Pancreas (tissue), 10 donors: ENCODE measurements at regions not wholly inside any gene's neighbourhood (a gene's known extent, or its start where the extent isn't known, plus 50 kb on each side); places are given as distances from the start of the nearest gene placed in this dataset.

Source experiments
- ATAC-seq, 4 donors: fragments of 200-7000 bp; cut with Tn5 transposase; one replicate each; pipeline versions ENCODE4 v1.8.0 to v1.9.1; 2020; ENCODE audit warnings: mild to moderate bottlenecking in 4 of 4, moderate library complexity in 4 of 4
- DNase-seq, 6 donors: peaks; one replicate each; pipeline ENCODE4 v3.0.0-alpha.2; 2020
- FAIRE-seq: peaks from 2 replicates; lab custom pipeline; 2012; peaks lifted over from hg19 to GRCh38; lab: Jason Lieb, UNC
- H3K27ac ChIP-seq, 4 donors: fragments of 200-600 bp; sonication (generic); 1 replicate in 3 of 4; 2 replicates in 1 of 4; pipeline versions ENCODE4 v1.5.0 to v1.8.0; 2020
- H3K27me3 ChIP-seq, 4 donors: fragments of 200-600 bp; one replicate each; pipeline ENCODE4 v1.8.0; 2021
- H3K36me3 ChIP-seq, 3 donors: fragments of 200-600 bp; sonication (generic) in 1 of 3; one replicate each; pipeline versions ENCODE4 v1.5.0 to v1.8.0; 2020 to 2021
- H3K4me1 ChIP-seq, 3 donors: fragments of 200-600 bp; one replicate each; pipeline ENCODE4 v1.8.0; 2021
- H3K4me3 ChIP-seq, 4 donors: fragments of 200-600 bp; sonication (generic) in 2 of 4; one replicate each; pipeline versions ENCODE4 v1.5.0 to v1.8.0; 2020 to 2021
- H3K9me3 ChIP-seq, 4 donors: fragments of 200-600 bp; one replicate each; pipeline ENCODE4 v1.8.0; 2021
- CTCF ChIP-seq, 4 donors: fragments of 200-600 bp; sonication (generic) in 3 of 4; IDR thresholded peaks; one replicate each; pipeline versions ENCODE4 v1.5.0 to v1.8.0; 2021; ENCODE audit warnings: antibody characterized with exemption in 4 of 4
- WGBS, 2 donors: extraction: QIAGEN DNeasy Blood & Tissue Kit; methylation state at CpG; one replicate each; pipeline ENCODE4 v1.1.7; 2013; 5-methylcytosine and 5-hydroxymethylcytosine counted together
- intact Hi-C, 3 donors: fragments of 100-400 bp; cut with DNase I; formaldehyde crosslinking; loops; one replicate each; pipeline versions ENCODE4 v1.11.1 to v1.14.2; 2022
- donor health status: healthy with polysubstance abuse.
- donor health status: DM: no; HTN: no; CAD: no; lungs with moderate emphysema.
- donor health status: DM: no; HTN: no; CAD: no.
- donor health status: control.
- donor health status: control.
- donor health status: Bipolar disorder and iron deficiency.
- donor health status: DM: yes; HTN: yes; CAD: no.
- donor health status: DM: no; HTN: no; CAD: no.
- donor health status: DM: no; HTN: no; CAD: no.
- donor health status: DM: yes; HTN: yes; CAD: no.

DNA sequence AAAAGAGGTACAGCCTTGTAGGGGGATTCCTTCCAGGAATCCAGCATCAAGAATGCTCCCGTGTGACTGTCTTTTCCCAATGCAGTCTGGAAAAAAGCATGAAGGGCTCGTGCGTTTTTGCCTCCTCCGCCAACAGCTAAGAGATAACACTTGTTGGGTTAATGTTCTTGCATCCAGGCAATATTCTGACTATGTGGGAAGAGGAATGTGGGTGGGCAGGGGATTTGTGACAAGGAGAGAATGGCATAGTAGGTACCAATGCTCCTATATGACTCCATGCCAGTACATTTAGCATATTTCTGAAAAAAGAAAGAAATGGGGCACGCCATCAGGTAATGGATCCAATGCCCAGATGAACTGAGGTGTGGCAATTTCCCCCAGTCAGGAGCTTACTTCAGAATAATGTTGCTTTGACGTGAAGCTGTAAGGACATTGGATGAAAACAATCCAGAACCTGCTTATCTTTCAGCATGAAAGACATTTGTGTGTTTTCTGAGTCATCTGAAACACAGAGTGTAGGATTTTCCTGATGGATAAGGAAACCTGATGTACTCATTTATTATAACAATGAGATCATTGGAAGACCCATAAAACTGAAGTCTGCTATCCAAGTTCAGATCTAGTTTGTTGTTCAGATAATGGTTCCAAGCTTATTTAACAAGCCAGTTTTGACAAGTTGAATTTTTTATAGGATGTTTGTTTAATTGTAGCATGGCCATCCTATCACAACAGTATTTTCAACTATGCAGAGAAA lies 105.5 kb downstream of the LYPLAL1 start:
- Histone ChIP-seq H3K36me3 (no peaks in the 10 kb centered on the region), H3K4me3 (no peak overlapping the region)
- FAIRE-seq, result no peak

DNA sequence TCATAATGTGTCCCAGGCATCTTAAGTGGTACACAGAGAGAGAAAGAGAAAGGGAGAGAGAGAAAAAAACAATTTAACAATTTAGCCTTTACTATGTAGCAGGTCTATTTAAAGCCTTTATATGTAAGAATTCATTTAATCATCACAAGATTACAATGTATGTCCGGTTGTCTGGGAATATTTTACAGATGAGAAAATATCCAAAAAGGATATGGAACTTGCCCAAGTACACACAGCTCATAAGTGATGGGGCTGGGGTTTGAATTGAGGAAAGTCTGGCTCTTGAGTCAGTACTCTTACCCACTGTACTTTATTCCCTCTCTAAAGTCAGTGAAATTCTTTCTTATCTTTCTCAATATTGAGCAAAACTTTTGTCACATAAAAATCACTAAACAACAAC lies 104.6 kb downstream of the LYPLAL1 start:
- no peak for TF ChIP-seq CTCF (IDR thresholded peaks at IDR 0.05)
- no peak for ATAC-seq
- Histone ChIP-seq H3K27ac (no peak overlapping the region), H3K4me1 (no peaks in the 10 kb centered on the region), H3K36me3 (no peaks in the 10 kb centered on the region), H3K4me3 (no peak overlapping the region), H3K27me3 (no peaks in the 10 kb centered on the region), H3K9me3 (no peaks in the 10 kb centered on the region)
- DNase-seq, result no peak
- intact Hi-C loops, result no loop called here
- 77 to 86% methylated on average over 1 of the region's 1 CpG for WGBS, 2 donors
- FAIRE-seq, result no peak

More for the DNA sequence above, 105.5 kb downstream of the LYPLAL1 start:
- 79 to 89% methylated on average over 6 of the region's 6 CpGs for WGBS, 2 donors
- peak in 1 of 4 donors; percentile 46 for ATAC-seq
- TF ChIP-seq CTCF (IDR thresholded peaks at IDR 0.05), result no peak
- no peaks in the 10 kb centered on the region for H3K4me1 ChIP-seq
- H3K27ac ChIP-seq, result no peak overlapping the region
- intact Hi-C loops, result no loop called here
- no peak for DNase-seq
- no peaks in the 10 kb centered on the region for H3K9me3 ChIP-seq
- H3K27me3 ChIP-seq, result no peaks in the 10 kb centered on the region

DNA sequence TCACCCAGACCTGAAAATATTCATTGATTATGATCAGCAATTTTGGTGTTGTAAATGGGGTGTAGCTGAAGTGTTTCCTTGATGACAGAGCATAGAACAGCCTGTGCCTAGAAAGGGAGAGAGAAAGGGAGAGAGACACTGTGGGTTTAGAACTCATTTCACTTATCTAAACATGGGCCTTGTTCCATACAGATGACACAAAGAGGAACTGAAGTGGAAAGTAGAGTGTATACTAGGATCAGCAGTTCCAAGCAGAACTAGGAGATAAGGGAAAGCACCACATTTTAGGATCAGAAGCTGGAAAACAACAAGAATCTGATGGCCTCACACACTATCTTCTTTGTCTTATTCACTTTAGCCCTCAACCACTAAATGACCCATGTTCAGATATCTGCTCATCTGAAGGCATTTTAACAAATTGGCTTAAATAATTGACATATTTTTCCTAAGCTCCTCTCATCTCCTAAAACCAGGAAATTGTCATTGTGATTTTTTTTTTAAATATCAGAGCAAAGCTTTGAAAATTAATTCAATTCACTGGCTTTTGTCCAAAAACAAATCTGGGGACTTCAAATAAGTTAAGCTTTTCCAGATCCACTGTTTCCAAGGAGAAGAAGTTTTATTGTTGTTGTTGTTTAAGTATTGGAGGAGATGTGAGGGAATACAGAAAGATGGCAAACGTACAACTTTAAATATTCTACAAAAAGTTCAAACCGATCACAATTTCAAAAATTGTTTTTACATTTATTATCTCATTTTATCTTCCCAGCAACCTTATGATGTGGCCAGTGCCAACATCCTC lies 103.8 kb downstream of the LYPLAL1 start:
- WGBS, 2 donors, result 83 to 88% methylated on average over 2 of the region's 2 CpGs
- ATAC-seq, result no peak
- no peak for DNase-seq
- no peaks in the 10 kb centered on the region for H3K9me3 ChIP-seq
- TF ChIP-seq CTCF (IDR thresholded peaks at IDR 0.05), result no peak
- intact Hi-C loops, result no loop called here
- no peak overlapping the region for H3K27ac ChIP-seq
- no peaks in the 10 kb centered on the region for H3K27me3 ChIP-seq
- FAIRE-seq, result no peak
- no peak overlapping the region for H3K4me3 ChIP-seq
- no peaks in the 10 kb centered on the region for H3K4me1 ChIP-seq
- no peaks in the 10 kb centered on the region for H3K36me3 ChIP-seq

GRCh38 chr1:219276049-219276738 lies 102.5 kb downstream of the LYPLAL1 start:
- no peaks in the 10 kb centered on the region for H3K9me3 ChIP-seq
- H3K36me3 ChIP-seq, result no peaks in the 10 kb centered on the region
- H3K4me1 ChIP-seq, result peaks cover 0 to 7% (median 0%) of the 10 kb centered on the region in 3 donors
- intact Hi-C loops, result no loop called here
- WGBS, 2 donors, result 87 to 89% methylated on average over 5 of the region's 5 CpGs
- no peak overlapping the region for H3K27ac ChIP-seq
- no peak for FAIRE-seq
- H3K4me3 ChIP-seq, result no peak overlapping the region
- no peaks in the 10 kb centered on the region for H3K27me3 ChIP-seq
- ATAC-seq, result no peak
- no peak for DNase-seq
- TF ChIP-seq CTCF (IDR thresholded peaks at IDR 0.05), result no peak
